H9 (cell line): ENCODE measurements at regions not wholly inside any gene's neighbourhood (a gene's known extent, or its start where the extent isn't known, plus 50 kb on each side); places are given as distances from the start of the nearest gene placed in this dataset.

Source experiments
- DNase-seq: peaks from one replicate; pipeline ENCODE4 v3.0.0-alpha.2; 2017
- H2AFZ ChIP-seq: one replicate; pipeline ENCODE4 v1.6.1; 2013; ENCODE audit warnings: mild to moderate bottlenecking, low read length, control low read depth, moderate library complexity
- H2AK5ac ChIP-seq: 2 replicates; pipeline ENCODE4 v1.6.1; 2013; ENCODE audit warnings: low read length, control low read depth, mixed read lengths; ENCODE audit not compliant: insufficient read length
- H2BK120ac ChIP-seq: one replicate; pipeline ENCODE4 v1.6.1; 2013; ENCODE audit warnings: low read depth, mild to moderate bottlenecking, low read length, control low read depth, inconsistent platforms; ENCODE audit not compliant: poor library complexity, severe bottlenecking
- H2BK12ac ChIP-seq: 2 replicates; pipeline ENCODE4 v1.6.1; 2013; ENCODE audit warnings: low read length, control low read depth, mixed read lengths, low read depth; ENCODE audit not compliant: insufficient read length
- H2BK15ac ChIP-seq: 2 replicates; pipeline ENCODE4 v1.6.1; 2013; ENCODE audit warnings: low read depth, low read length, control low read depth
- H2BK20ac ChIP-seq: one replicate; pipeline ENCODE4 v1.6.1; 2013; ENCODE audit warnings: low read depth, mild to moderate bottlenecking, low read length, control low read depth, inconsistent platforms; ENCODE audit not compliant: poor library complexity, severe bottlenecking
- H2BK5ac ChIP-seq: 2 replicates; pipeline ENCODE4 v1.6.1; 2013; ENCODE audit warnings: low read length, control low read depth, mixed read lengths; ENCODE audit not compliant: insufficient read length
- H3K14ac ChIP-seq: 2 replicates; pipeline ENCODE4 v1.6.1; 2013; ENCODE audit warnings: low read length, control low read depth; ENCODE audit not compliant: insufficient read depth
- H3K18ac ChIP-seq: 2 replicates; pipeline ENCODE4 v1.6.1; 2013; ENCODE audit warnings: low read depth, mild to moderate bottlenecking, mixed read lengths, low read length, control low read depth; ENCODE audit not compliant: insufficient read length
- H3K23ac ChIP-seq: 2 replicates; pipeline ENCODE4 v1.6.1; 2013; ENCODE audit warnings: low read length, control low read depth, mixed read lengths, low read depth; ENCODE audit not compliant: insufficient read length
- H3K23me2 ChIP-seq: 2 replicates; pipeline ENCODE4 v1.6.1; 2013; ENCODE audit warnings: low read depth, mild to moderate bottlenecking, mixed read lengths, low read length, control low read depth; ENCODE audit not compliant: insufficient read length, poor library complexity, severe bottlenecking
- H3K27ac ChIP-seq: 2 replicates; pipeline ENCODE4 v1.5.1; 2013; ENCODE audit warnings: low read length, control low read depth, mixed read lengths, low read depth; ENCODE audit not compliant: insufficient read length
- H3K27me3 ChIP-seq: 2 replicates; pipeline ENCODE4 v1.6.1; 2013; ENCODE audit warnings: low read length, control low read depth, inconsistent platforms; ENCODE audit not compliant: insufficient read depth
- H3K4ac ChIP-seq: 2 replicates; pipeline ENCODE4 v1.6.1; 2013; ENCODE audit warnings: low read depth, mild to moderate bottlenecking, control low read depth, inconsistent platforms, low read length, moderate library complexity
- H3K4me1 ChIP-seq: 2 replicates; pipeline ENCODE4 v1.6.1; 2013; ENCODE audit warnings: low read length, control low read depth, inconsistent platforms; ENCODE audit not compliant: insufficient read depth
- H3K4me2 ChIP-seq: 2 replicates; pipeline ENCODE4 v1.6.1; 2013; ENCODE audit warnings: low read length, control low read depth, mixed read lengths; ENCODE audit not compliant: insufficient read length, insufficient read depth
- H3K56ac ChIP-seq: 2 replicates; pipeline ENCODE4 v1.6.1; 2013; ENCODE audit warnings: low read depth, mild to moderate bottlenecking, mixed read lengths, low read length, control low read depth; ENCODE audit not compliant: insufficient read length
- H3K79me1 ChIP-seq: 2 replicates; pipeline ENCODE4 v1.6.1; 2013; ENCODE audit warnings: low read depth, mild to moderate bottlenecking, moderate library complexity, low read length, control low read depth, inconsistent platforms; ENCODE audit not compliant: insufficient read depth, poor library complexity, severe bottlenecking
- H3K79me2 ChIP-seq: 2 replicates; pipeline ENCODE4 v1.6.1; 2013; ENCODE audit warnings: low read length, control low read depth, inconsistent platforms; ENCODE audit not compliant: insufficient read depth
- H3K9ac ChIP-seq: 2 replicates; pipeline ENCODE4 v1.6.1; 2013; ENCODE audit warnings: low read length, control low read depth, mixed read lengths; ENCODE audit not compliant: insufficient read length; ENCODE audit errors: extremely low read depth
- H3K9me3 ChIP-seq: one replicate; pipeline ENCODE4 v1.6.1; 2013; ENCODE audit warnings: low read depth, low read length, inconsistent platforms; ENCODE audit not compliant: control insufficient read depth
- H3T11ph ChIP-seq: one replicate; pipeline ENCODE4 v1.6.1; 2013; ENCODE audit warnings: mild to moderate bottlenecking, low read length, control low read depth, inconsistent platforms
- H4K20me1 ChIP-seq: one replicate; pipeline ENCODE4 v1.6.1; 2013; ENCODE audit not compliant: control insufficient read depth, insufficient read length, insufficient read depth
- H4K5ac ChIP-seq: 2 replicates; pipeline ENCODE4 v1.6.1; 2013; ENCODE audit warnings: low read depth, mild to moderate bottlenecking, mixed read lengths, low read length, control low read depth; ENCODE audit not compliant: insufficient read length
- H4K8ac ChIP-seq: replicated peaks from 2 replicates; pipeline ENCODE4 v1.6.1; 2013; ENCODE audit warnings: low read length, control low read depth, mixed read lengths, low read depth; ENCODE audit not compliant: insufficient read length
- H4K91ac ChIP-seq: 2 replicates; pipeline ENCODE4 v1.6.1; 2013; ENCODE audit warnings: low read depth, mild to moderate bottlenecking, moderate library complexity, mixed read lengths, low read length, control low read depth; ENCODE audit not compliant: insufficient read length
- H3K27ac Mint-ChIP-seq, 3 experiments: 2 replicates in 2 of 3; 3 replicates in 1 of 3; pipeline ENCODE4 v1.8.0; 2020 to 2021; ENCODE audit warnings: mixed read lengths in 3 of 3, mild to moderate bottlenecking in 1 of 3, moderate library complexity in 1 of 3
- H3K27me3 Mint-ChIP-seq: 2 replicates; pipeline ENCODE4 v1.8.0; 2021; ENCODE audit warnings: low read depth, mild to moderate bottlenecking, moderate library complexity, mixed read lengths
- H3K36me3 Mint-ChIP-seq, 3 experiments: 2 replicates in 2 of 3; 3 replicates in 1 of 3; pipeline ENCODE4 v1.8.0; 2020 to 2021; ENCODE audit warnings: low read depth in 3 of 3, mixed read lengths in 3 of 3; ENCODE audit not compliant: insufficient read depth in 1 of 3
- H3K4me1 Mint-ChIP-seq, 2 experiments: 2 replicates each; pipeline ENCODE4 v1.8.0; 2020; ENCODE audit warnings: mixed read lengths in 2 of 2
- H3K4me3 Mint-ChIP-seq, 2 experiments: 2 replicates in 1 of 2; 3 replicates in 1 of 2; pipeline ENCODE4 v1.8.0; 2020 to 2021; ENCODE audit warnings: mild to moderate bottlenecking in 2 of 2, mixed read lengths in 2 of 2, moderate library complexity in 1 of 2
- H3K9me3 Mint-ChIP-seq, 2 experiments: 2 replicates in 1 of 2; 3 replicates in 1 of 2; pipeline ENCODE4 v1.8.0; 2020; ENCODE audit warnings: mild to moderate bottlenecking in 2 of 2, mixed read lengths in 2 of 2, moderate library complexity in 1 of 2
- CTCF ChIP-seq: fragments of 200-600 bp; sonication (generic); conservative IDR thresholded peaks from 3 replicates; pipeline ENCODE4 v1.8.0; 2021; ENCODE audit warnings: antibody characterized with exemption, mild to moderate bottlenecking
- WGBS: extraction: QIAGEN DNeasy Blood & Tissue Kit; methylation state at CpG from one replicate; pipeline ENCODE4 v1.1.7; 2013; ENCODE audit warnings: missing lambda C conversion rate, low lambda C conversion rate, mixed read lengths; ENCODE audit not compliant: insufficient read length; ENCODE audit errors: extremely low coverage; 5-methylcytosine and 5-hydroxymethylcytosine counted together

- Histone ChIP-seq H3K27me3 (no peaks in the 10 kb centered on the region), H3K4me1 (peaks cover 16% of the 10 kb centered on the region; the same call in 1 of the 2 replicates), H3K9me3 (no peaks in the 10 kb centered on the region), H3K23ac (no peak overlapping the region), H2BK15ac (no peak overlapping the region), H2AFZ (no peak overlapping the region), H3K4me2 (no peak overlapping the region), H3K23me2 (no peaks in the 10 kb centered on the region), H4K5ac (no peak overlapping the region), H4K91ac (no peak overlapping the region), H2BK20ac (no peak overlapping the region), H3K18ac (no peak overlapping the region), H2BK12ac (no peak overlapping the region), H3K79me2 (no peaks in the 10 kb centered on the region; the same call in 1 of the 2 replicates), H3K14ac (no peak overlapping the region), H3K79me1 (no peaks in the 10 kb centered on the region), H3T11ph (no peak overlapping the region), H3K56ac (no peak overlapping the region), H3K9ac (no peak overlapping the region), H4K8ac (no peak overlapping the region), H2BK5ac (no peak overlapping the region), H2AK5ac (no peak overlapping the region), H3K27ac (no peak overlapping the region), H3K4ac (no peak overlapping the region), H2BK120ac (no peak overlapping the region), H4K20me1 (no peaks in the 10 kb centered on the region)
- Mint-ChIP-seq H3K4me3 (no peak overlapping the region), H3K27me3 (no peaks in the 10 kb centered on the region), H3K4me1 (peaks cover 49 to 73% of the 10 kb centered on the region in 2 experiments), H3K36me3 (no peaks in the 10 kb centered on the region), H3K27ac (peak overlapping the region in 2 of 3 experiments; percentile 12 to 89; a peak in 2 of 7 replicates), H3K9me3 (no peaks in the 10 kb centered on the region; a peak in 1 of 5 replicates)
- no peak for TF ChIP-seq CTCF
- DNase-seq, result no peak
- WGBS, result no CpG with 5 or more reads among the region's 2 CpGs
Measured at GRCh38 chr2:187989925-187990623, 301.6 kb upstream of the GULP1 start.
